ENCODE measurements at regions not wholly inside any gene's neighbourhood (a gene's known extent, or its start where the extent isn't known, plus 50 kb on each side); places are given as distances from the start of the nearest gene placed in this dataset.
"Not testable (repeated sequence)": the region's sequence is repeated elsewhere in the genome, so short reads cannot be mapped to it uniquely, and the experiment has no call there.

GRCh38 chr7:131027287-131027773 lies 293.3 kb upstream of the KLF14 start:
- no peak for DNase-seq

GRCh38 chr7:131028295-131028694 lies 294.3 kb upstream of the KLF14 start:
- no peak for DNase-seq

GRCh38 chr7:131029002-131029401 lies 295.0 kb upstream of the KLF14 start:
- DNase-seq: no peak

DNA sequence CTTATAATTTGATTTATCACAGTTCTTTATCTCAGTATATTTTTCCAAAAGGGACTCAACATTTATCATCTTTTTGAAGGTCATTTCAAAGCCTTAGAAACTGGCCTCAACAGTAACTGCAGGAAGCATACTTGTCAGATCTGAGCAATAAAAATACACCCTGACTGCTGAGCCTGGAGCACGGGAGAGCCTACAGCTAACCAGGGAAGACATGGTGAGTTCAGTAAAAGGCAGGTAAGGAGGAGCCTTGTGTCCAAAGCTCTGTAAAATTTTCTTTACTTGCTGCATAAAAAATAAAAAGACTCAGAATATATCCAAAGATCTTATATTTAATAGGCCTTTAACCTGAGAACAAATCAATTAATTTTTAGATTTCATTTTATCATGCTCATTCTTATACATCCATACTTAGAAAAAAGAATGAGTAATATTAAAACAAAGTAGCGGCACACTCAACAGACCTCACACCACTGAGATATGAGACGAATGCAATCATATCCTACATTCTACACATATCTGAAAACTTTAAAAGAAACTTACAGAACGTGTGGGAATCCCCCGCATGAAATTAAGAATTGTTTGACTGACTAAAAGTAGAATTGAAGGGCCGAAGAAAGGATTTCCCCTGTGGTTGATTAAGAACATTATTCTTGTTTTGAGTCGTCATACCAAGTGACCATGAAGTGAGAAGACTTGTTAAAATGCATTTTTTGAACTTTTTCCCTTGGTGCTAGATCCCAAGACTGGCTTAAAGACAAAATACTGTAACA lies 296.4 kb upstream of the MKLN1 start:
- no peak for DNase-seq

- no peak for DNase-seq
Observed at GRCh38 chr7:131032786-131033185, 294.9 kb upstream of the MKLN1 start.

DNA sequence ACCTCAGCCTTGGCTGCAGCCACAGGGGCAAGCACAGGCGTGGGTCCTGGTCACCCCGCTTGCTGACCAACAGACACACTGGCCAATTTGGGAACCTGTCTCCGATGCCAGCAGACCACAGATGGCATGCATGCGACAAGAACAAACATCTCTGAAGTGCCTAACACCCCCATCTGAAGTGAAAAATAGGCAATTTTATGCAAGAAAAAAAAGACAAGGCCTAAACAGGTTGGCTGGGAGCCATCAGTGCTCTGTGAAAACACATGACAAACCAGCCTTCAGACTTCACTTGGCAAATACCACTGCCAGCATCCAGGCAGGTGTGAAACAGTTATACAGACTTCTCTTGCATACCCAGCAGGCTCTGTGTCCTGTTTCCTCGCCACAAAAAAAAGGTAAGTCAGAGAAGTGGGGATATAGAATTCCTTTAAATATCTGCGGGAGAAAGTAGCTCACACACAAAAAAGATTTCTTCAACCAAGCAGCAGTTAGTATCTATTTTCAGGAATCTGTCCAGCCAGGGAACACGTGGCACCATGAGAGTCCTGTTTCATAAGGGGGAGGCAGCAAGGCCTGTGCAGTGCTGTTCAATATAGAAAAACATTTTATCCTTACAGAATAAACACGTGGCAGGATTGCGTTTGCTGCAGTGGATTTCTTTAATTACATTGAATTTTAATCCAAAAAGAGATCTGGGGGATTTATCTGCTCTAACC lies 293.4 kb upstream of the MKLN1 start:
- no peak for DNase-seq

- no peak for DNase-seq
Observed at GRCh38 chr7:131035088-131035770, 292.4 kb upstream of the MKLN1 start.

DNA sequence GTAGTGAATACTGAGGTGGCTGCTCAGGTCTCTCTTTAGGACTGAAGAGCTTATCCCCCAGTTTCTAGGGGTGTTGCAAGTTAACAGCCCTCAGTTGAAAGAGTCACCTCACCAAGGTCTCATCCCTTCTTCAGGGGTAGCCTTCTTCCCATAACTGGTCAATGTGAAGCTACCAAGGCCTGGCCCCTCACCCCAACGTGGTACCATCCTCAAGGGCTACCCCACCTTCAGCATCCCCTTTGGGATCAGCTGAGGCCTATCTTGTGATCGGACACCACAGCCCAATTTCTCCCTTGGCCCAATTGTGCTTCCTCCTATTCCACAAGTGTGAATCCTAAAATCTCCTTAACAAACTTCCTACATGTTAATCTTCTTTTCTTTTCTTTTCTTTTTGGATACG lies 289.5 kb upstream of the MKLN1 start:
- DNase-seq: no peak

GRCh38 chr7:131039355-131039762 lies 288.3 kb upstream of the MKLN1 start:
- no peak for DNase-seq

DNA sequence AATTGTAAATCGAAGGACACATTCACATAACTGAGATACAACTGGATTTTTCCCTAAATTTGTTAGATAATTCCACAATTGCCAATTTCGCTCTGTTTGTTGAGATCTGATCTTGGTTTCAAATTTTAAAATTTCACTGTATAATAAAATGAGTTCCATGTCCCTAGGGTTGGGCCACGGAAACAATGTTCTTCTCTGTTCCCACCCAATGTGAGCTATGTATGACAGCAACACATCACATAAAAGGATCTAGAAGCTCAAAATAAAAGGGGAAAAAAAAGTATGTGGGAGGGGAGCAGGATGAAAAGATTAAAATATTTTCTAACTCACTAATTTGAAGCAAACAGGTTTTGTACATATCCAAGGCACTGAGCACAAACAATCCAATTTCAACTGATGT lies 287.8 kb upstream of the MKLN1 start:
- DNase-seq: no peak

DNA sequence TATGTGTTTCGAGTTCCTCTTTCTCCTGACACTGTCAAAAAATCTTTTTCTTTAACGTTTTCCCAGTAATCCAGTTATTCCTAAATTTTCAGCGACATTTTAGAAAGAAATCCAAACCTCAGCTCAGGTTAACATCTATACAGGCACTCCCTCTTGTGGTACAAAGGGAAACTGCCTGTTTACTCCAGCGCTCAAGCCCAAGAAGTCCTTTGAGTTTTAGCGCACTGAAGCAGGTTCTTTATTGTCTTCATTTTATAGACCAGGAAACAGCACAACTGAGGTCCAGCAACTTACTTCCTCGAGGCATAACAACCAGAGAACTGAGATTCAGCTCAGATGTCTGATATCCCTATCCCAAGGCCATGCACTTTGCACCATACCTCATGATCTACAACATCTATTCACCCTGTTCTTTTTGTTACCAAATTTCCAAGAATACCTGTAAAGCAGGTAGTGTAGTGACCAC lies 287.2 kb upstream of the MKLN1 start:
- peak; percentile 31 for DNase-seq

DNA sequence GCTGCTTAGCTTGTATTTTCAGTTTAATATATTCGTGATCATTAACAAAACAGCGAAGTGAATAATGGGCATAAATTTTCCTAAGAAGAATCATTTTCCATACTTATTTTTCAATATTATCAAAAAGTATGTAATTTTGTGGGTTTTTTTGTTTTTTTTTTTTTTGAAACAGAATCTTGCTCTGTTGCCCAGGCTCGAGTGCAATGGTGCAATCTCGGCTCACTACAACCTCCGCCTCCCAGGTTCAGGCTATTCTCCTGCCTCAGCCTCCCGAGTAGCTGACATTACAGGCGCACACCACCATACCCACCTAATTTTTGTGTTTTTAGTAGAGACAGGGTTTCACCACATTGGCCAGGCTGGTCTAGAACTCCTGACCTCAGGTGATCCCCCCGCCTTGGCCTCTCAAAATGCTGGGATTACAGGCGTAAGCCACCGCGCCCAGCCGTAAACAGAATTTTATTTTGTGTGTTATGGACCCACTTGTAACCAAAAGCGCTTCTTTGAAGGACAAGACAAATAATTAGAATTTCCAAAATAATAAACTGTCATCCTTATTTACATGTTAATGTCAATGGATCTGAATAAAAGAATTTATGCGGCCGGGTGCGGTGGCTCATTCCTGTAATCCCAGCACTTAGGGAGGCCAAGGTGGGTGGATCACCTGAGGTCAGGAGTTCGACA lies 286.5 kb upstream of the MKLN1 start:
- not testable (repeated sequence) for DNase-seq

GRCh38 chr7:131042269-131043160 lies 285.2 kb upstream of the MKLN1 start:
- no peak for DNase-seq

GRCh38 chr7:131045526-131045925 lies 282.1 kb upstream of the MKLN1 start:
- no peak for DNase-seq

DNA sequence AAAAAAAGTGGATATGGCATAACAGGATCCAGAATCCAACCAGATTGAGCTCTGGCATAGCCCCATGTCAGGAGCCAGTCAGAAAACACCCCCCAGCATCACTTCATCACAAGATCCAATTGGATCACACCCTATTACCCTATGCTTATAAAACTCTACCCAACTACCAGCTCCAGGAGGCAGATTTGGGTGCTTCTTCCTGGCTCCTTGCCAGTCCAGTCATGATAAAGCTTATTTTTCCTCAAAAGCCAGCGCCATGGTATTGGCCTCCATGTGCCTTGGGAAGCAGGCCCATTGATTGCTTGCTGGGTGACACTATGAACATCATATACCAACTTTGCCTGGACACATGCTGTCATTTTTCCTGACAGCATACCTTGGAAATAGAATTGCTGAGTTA lies 281.4 kb upstream of the MKLN1 start:
- no peak for DNase-seq

- DNase-seq: no peak
Observed at GRCh38 chr7:131047651-131048304, 279.9 kb upstream of the MKLN1 start.

- no peak for DNase-seq
Observed at GRCh38 chr7:131051304-131051703, 276.4 kb upstream of the MKLN1 start.

DNA sequence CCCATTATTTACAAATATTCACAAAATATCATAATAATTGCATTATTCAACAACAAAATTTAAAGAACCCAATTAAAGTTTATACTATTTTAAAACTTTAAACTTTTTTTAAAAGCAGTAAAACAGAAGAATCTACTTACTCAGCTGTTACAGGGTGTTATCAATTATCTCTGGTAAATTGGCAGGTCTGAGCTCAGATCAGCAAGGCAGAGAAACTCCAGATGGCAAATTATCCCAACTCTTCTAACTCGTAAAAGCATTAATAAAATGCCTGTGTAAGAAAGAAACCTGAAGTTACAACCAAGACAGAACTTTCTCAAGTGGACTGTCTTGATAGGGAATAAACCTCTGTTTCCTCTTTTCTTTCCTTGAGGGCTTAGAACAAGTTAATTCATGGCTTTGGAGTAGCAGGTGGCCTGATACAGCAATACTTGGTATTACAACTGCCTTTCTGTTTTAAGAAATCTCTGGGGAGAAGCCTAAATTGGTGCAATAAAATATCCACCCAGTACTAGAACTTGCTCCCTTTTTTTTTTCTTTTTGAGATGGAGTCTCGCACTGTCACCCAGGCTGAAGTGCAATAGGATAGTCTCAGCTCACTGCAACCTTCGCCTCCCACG lies 275.3 kb upstream of the MKLN1 start:
- no peak for DNase-seq

GRCh38 chr7:131056007-131056406 lies 271.7 kb upstream of the MKLN1 start:
- no peak for DNase-seq

DNA sequence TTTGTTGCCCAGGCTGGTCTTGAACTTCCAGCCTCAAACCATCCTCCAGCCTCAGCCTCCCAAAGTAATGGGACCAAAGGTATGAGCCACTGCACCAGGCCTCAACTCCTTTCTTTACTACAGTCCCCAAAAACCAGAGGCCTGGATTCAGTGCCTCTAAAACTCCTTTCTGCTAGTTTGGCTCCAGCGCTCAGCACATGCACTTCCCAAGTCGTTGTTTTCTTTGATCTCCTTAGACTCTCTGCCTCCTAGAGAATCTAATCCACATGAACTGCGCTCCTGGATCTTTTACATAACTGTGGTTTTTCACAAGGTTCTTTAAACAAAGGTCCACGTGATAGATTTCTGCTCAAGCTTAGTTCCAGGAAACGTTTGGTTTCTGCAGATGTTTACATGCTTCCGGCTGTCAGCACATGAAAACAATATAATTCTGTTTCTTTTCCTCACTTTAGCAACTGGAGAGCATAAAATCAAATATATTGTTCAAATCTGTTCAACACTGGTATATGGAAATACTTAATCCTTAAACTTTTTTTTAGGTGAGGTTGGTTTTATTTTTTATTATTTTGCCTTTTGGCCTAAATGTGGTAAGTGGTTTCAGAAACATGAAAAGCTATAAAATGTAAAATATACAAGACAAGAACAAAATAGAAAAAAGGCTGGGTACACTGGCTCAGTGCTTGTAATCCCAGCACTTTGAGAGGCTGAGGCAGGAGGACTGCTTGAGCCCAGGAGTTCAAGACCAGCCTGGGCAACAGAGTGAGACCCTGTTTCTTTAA lies 270.5 kb upstream of the MKLN1 start:
- no peak for DNase-seq

All from activated gamma-delta T cell treated with Interleukin-2 at 50 U/mL for 16 hours (primary cell).